ENCODE measurements at regions not wholly inside any gene's neighbourhood (a gene's known extent, or its start where the extent isn't known, plus 50 kb on each side); places are given as distances from the start of the nearest gene placed in this dataset.

GRCh38 chr17:68127914-68128313 is 92.4 kb downstream of the KPNA2 start:
- H3K9me1 ChIP-seq (ENCODE audit: control insufficient read depth, extremely low read depth, insufficient read depth, low read length) = no peaks in the 10 kb centered on the region
- H3K9me3 ChIP-seq (ENCODE audit: control insufficient read depth, low read depth, low read length) = no peaks in the 10 kb centered on the region
- peaks cover 0 to 5% of the 10 kb centered on the region in 2 experiments for H3K36me3 ChIP-seq (ENCODE audit: control insufficient read depth in 2 of 2, extremely low read depth in 1 of 2, insufficient read depth in 2 of 2, low read length in 2 of 2)
- TF ChIP-seq, protein P1, sequence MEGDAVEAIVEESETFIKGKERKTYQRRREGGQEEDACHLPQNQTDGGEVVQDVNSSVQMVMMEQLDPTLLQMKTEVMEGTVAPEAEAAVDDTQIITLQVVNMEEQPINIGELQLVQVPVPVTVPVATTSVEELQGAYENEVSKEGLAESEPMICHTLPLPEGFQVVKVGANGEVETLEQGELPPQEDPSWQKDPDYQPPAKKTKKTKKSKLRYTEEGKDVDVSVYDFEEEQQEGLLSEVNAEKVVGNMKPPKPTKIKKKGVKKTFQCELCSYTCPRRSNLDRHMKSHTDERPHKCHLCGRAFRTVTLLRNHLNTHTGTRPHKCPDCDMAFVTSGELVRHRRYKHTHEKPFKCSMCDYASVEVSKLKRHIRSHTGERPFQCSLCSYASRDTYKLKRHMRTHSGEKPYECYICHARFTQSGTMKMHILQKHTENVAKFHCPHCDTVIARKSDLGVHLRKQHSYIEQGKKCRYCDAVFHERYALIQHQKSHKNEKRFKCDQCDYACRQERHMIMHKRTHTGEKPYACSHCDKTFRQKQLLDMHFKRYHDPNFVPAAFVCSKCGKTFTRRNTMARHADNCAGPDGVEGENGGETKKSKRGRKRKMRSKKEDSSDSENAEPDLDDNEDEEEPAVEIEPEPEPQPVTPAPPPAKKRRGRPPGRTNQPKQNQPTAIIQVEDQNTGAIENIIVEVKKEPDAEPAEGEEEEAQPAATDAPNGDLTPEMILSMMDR (optimal IDR thresholded peaks at IDR 0.05 in 1 of 3, IDR thresholded peaks at IDR 0.05 in 1 of 3, conservative IDR thresholded peaks at IDR 0.05 in 1 of 3; ENCODE audit: extremely low read depth in 1 of 3, insufficient read depth in 2 of 3, low read length in 3 of 3) = no peak
- no peak for TF ChIP-seq EZH2 (IDR thresholded peaks at IDR 0.05; ENCODE audit: low read length)
- no peaks in the 10 kb centered on the region for H3K27me3 ChIP-seq (ENCODE audit: control insufficient read depth, extremely low read depth, insufficient read depth, low read length)
- H3K79me2 ChIP-seq (ENCODE audit: control insufficient read depth, insufficient read depth, low read length) = no peaks in the 10 kb centered on the region
- no peak overlapping the region for H3K27ac ChIP-seq (ENCODE audit: control insufficient read depth, insufficient read depth, low read length)
- no peak overlapping the region for H3K4me2 ChIP-seq (ENCODE audit: control insufficient read depth, extremely low read depth, insufficient read depth, low read depth, low read length)
- H3K9ac ChIP-seq (ENCODE audit: control insufficient read depth, extremely low read depth, insufficient read depth, low read length) = no peak overlapping the region
- FAIRE-seq (no peak), DNase-seq (ENCODE audit: low read depth, low spot score) (no peak)
- dilution Hi-C loops (cut with MboI; ENCODE audit: extremely low pct_ligation_motif_present, low sequenced_read_pairs) = no loop called here
- no peaks in the 10 kb centered on the region for H3K4me1 ChIP-seq (ENCODE audit: control insufficient read depth, extremely low read depth, insufficient read depth, low read length)
- no peak overlapping the region for H2AFZ ChIP-seq (ENCODE audit: control insufficient read depth, low read length)
- H3K4me3 ChIP-seq (ENCODE audit: control insufficient read depth in 2 of 3, extremely low read depth in 1 of 3, insufficient read depth in 2 of 3, low read depth in 1 of 3, low read length in 3 of 3) = no peak overlapping the region
- H4K20me1 ChIP-seq (ENCODE audit: control insufficient read depth, extremely low read depth, insufficient read depth, low read length) = no peaks in the 10 kb centered on the region

GRCh38 chr17:68131456-68131855 is 95.9 kb downstream of the KPNA2 start:
- H3K36me3 ChIP-seq (ENCODE audit: control insufficient read depth in 2 of 2, extremely low read depth in 1 of 2, insufficient read depth in 2 of 2, low read length in 2 of 2) = peaks cover 0 to 5% of the 10 kb centered on the region in 2 experiments
- dilution Hi-C loops (cut with MboI; ENCODE audit: extremely low pct_ligation_motif_present, low sequenced_read_pairs) = no loop called here
- H3K27me3 ChIP-seq (ENCODE audit: control insufficient read depth, extremely low read depth, insufficient read depth, low read length) = no peaks in the 10 kb centered on the region
- TF ChIP-seq EZH2 (IDR thresholded peaks at IDR 0.05; ENCODE audit: low read length) = no peak
- TF ChIP-seq, protein P1 (optimal IDR thresholded peaks at IDR 0.05 in 1 of 3, IDR thresholded peaks at IDR 0.05 in 1 of 3, conservative IDR thresholded peaks at IDR 0.05 in 1 of 3; ENCODE audit: extremely low read depth in 1 of 3, insufficient read depth in 2 of 3, low read length in 3 of 3) = no peak
- no peaks in the 10 kb centered on the region for H3K9me3 ChIP-seq (ENCODE audit: control insufficient read depth, low read depth, low read length)
- no peak overlapping the region for H3K4me3 ChIP-seq (ENCODE audit: control insufficient read depth in 2 of 3, extremely low read depth in 1 of 3, insufficient read depth in 2 of 3, low read depth in 1 of 3, low read length in 3 of 3)
- H3K4me1 ChIP-seq (ENCODE audit: control insufficient read depth, extremely low read depth, insufficient read depth, low read length) = no peaks in the 10 kb centered on the region
- no peaks in the 10 kb centered on the region for H3K79me2 ChIP-seq (ENCODE audit: control insufficient read depth, insufficient read depth, low read length)
- H3K27ac ChIP-seq (ENCODE audit: control insufficient read depth, insufficient read depth, low read length) = no peak overlapping the region
- H4K20me1 ChIP-seq (ENCODE audit: control insufficient read depth, extremely low read depth, insufficient read depth, low read length) = no peaks in the 10 kb centered on the region
- no peak overlapping the region for H2AFZ ChIP-seq (ENCODE audit: control insufficient read depth, low read length)
- no peaks in the 10 kb centered on the region for H3K9me1 ChIP-seq (ENCODE audit: control insufficient read depth, extremely low read depth, insufficient read depth, low read length)
- no peak overlapping the region for H3K4me2 ChIP-seq (ENCODE audit: control insufficient read depth, extremely low read depth, insufficient read depth, low read depth, low read length)
- DNase-seq (ENCODE audit: low read depth, low spot score) (no peak), FAIRE-seq (no peak)
- no peak overlapping the region for H3K9ac ChIP-seq (ENCODE audit: control insufficient read depth, extremely low read depth, insufficient read depth, low read length)

Data from keratinocyte (primary cell).